Activated CD4-positive, alpha-beta T cell treated with anti-CD3 and anti-CD28 coated beads, Interleukin-2, Interleukin-4, amounts not matched to agents 100 ng/mL and 50 ng/mL, durations not matched to agents 16 hours and 8 hours (primary cell): ENCODE measurements at regions not wholly inside any gene's neighbourhood (a gene's known extent, or its start where the extent isn't known, plus 50 kb on each side); places are given as distances from the start of the nearest gene placed in this dataset.

Experiments used
- DNase-seq: peaks from one replicate; pipeline ENCODE4 v3.0.0-alpha.2; 2020; ENCODE audit warnings: low spot score

DNA sequence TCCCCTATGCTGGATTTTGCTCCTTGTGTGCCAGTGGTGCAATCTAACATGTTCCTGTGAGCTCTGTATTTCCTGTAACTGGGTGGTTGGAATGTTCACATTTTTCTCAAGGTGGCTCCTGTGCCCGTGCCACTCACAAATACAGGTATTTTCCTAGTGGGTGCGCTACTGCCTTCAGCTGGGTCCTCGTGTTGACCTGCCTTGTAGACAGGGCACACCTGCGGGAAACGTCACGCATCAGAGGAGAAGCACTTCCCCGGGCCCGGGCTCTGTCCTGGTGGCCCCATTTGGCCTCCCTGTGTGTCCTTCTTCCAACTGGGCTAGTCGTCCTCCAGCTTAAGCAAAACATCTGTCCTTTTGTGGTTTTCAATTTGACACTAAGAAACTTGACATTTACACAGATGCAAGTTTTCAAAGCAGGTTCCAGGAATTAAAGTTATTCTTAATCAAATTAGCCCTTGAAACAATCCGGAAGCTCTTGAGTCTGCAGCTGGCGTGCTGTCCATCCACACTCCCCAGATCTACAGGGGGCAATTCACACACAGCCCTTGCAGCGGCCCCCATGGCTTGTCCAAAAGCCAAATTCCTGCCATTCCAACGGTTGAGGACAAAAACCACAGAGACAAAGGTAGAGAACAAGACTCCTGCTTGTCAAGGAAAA is 275.1 kb downstream of the CDC5L start:
- no peak for DNase-seq

DNA sequence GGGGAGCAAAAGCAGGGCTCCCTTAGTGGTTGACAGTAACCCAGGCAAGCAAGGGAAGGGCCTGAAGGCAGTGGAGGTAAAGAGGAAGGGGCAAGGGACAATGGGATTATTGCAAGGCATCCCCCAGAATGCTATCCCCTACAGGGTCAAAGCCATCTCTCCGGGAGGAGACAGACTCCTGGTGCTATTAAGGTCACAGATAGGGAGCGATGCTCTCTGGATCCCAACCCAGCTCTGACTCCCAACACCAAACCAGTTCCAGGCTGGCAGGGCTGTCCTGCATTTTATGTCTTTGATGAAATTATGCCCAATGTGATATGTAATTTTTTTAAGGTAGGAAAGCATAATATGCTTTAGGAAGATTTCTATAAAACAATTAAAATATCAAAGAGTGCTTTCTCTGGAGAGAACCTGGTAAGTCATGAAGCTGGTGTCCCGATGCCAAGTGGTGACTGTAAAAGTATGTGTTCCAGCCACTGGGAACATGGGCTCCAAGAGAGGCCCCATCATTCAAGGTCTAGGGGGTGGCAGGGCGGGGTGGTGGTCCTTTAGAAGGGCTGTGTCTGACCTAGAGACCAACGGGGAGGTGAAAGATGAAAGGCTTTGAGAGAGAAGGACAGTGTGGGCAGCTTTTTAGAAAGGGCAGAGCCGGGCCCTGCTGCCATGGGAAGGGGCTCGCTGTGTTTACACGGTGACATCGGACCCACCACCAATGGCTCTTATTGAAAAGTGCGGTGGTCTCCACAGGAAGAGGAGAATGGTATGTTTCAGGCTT is 276.5 kb downstream of the CDC5L start:
- DNase-seq = no peak

DNA sequence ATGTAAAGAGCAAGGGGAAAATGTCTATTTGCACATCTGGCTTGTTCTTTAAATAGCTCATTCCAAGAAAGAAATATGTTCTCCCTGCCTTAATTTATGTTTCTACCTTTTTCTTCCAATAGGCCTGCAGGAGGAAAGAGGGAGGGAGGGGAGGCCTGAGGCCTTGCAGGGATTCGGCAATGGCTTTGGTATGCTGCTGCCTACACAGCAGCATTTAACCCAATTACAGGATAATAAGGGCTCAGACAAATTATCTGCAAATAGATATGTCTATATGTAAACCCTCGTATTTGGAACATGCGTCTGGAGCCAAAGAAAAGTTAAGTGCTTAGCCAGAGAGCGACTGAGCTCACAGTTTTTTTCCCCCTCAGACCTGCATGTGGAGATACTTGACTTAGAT is 277.2 kb downstream of the CDC5L start:
- DNase-seq = no peak

DNA sequence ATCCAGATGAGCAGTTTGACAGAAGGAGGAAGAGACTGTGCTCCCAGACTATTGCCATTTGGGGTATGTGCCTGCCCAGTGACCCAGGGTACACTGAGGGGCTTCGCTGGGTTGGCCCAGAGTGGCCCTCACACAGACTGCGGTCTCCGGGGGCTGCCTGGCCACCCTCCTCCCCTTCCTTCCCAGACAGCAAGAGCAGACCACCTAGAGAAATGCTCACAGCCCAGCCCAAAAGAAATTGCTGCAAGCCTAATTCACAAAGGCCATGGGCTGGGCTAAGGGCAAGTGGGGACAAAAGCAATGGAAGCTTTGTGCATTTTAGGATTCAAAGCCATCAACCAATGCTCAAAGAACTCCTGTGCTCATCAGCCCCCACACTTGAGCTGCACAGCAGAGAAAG is 277.6 kb downstream of the CDC5L start:
- no peak for DNase-seq

DNA sequence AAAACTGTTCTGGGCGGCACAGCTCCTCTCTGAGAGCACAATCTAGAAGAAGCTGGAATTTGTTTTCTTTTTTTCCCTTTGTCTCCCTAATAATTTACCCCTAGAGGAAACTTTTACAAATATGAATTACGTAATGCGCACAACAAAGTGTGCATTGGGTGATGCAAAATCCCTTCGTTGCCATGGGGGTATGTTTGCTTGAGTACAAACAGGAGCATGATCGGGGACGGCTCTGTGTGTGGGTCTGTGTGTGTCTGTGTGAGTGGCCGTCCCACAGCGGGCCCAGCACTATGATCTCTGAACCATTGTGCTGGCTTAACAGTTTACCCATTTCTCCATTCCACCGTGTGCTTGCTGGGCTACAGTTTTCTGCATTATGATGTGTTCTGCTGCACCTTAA is 278.2 kb downstream of the CDC5L start:
- DNase-seq = no peak

DNA sequence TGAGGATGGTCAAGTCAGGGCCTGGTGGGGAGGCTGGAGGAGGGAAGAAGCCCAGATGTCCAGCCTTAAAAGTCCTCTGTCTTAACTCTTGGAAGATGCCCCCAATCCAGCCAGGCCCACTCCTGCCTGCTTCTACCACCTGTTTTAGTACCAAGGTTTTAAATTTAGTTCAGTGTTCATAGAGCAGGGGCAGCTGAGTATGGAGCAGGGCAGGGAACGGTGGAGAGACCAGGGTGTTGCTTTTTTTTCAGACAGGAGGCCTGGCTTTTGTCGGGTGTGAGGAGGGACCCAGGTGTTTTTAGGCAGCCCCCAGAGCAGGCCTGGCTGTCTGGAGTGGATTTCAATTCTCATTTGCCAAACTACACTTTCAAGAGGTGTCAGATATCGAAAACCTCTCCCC is 278.8 kb downstream of the CDC5L start:
- no peak for DNase-seq

DNA sequence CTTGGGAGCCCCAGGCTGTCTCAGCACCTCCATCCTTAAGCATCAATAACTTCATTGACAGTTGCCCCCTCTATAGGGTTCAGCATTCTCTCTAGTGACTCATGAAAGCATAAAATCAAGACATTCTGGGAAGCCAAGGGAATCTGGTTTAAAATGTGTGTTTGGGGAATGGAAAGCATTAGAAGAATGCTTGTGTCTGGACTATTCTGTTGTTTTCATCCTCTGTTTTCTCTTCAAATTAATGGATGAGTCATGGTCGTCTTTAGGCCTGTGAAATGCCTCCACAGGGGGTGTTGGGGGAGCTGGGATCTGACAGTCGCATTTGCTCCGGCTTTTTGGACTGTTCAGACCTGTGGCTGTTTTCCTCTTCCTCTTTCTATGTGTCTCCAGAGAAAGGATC is 279.7 kb downstream of the CDC5L start:
- no peak for DNase-seq

DNA sequence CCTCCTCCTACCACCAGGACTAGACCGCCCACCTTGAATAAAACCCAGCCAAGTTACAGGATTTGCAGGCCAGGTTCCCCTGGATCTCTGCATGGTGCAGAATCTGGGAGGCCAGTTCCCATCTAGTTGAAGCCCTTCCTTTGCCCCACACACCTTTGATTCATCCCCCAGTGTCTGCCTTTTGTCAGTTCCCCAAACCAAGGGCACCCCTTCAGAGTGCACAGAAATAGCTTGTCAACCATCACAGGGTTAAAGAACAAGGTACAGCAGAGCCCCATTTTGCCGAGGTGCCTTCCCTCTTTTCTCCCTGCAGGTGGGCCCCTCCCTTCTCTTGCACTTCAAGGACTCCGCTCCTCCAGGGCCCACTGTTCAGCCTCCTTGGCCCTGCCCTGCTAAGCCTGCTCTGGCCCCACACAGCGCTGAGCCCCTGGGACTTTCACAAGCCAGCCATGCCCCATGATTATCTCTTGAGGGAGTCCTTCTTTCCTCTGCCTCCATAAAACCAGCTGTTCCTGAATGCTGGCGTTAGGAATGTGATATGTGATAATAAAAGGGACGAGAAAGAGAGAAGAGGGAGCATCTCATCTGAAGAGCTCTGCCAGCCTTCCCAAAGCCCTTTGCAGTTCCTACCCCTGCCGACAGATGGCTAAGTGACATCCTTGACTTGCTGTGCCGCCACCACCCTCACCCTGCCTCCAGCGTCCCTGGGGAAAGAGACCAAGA is 280.3 kb downstream of the CDC5L start:
- peak; percentile 20 for DNase-seq

DNA sequence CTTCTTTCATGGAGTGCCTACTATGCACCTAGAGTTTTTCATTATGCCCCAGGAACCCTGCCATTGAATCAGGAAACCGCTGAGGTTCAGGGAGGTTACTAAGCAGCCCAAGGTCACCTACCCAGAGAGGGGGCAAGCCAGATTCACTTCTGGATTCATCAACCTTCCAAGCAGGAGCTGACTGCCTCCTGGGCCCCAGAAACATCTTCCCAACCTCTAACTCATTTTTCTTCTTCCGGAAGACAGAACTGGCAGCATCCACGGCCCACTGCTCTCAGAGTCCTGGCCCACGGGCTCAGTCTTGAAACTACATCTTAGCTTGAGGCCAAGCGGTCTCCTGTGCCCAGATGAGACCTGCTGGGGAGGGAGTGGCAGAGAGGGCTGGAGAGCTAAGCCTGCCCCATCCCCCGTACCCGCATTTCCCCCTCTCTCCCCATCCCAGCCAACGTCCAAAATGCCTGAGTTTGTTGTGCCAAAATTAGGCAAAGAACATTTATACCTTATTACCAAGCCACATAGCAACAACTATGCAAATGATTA is 281.0 kb downstream of the CDC5L start:
- no peak for DNase-seq

DNA sequence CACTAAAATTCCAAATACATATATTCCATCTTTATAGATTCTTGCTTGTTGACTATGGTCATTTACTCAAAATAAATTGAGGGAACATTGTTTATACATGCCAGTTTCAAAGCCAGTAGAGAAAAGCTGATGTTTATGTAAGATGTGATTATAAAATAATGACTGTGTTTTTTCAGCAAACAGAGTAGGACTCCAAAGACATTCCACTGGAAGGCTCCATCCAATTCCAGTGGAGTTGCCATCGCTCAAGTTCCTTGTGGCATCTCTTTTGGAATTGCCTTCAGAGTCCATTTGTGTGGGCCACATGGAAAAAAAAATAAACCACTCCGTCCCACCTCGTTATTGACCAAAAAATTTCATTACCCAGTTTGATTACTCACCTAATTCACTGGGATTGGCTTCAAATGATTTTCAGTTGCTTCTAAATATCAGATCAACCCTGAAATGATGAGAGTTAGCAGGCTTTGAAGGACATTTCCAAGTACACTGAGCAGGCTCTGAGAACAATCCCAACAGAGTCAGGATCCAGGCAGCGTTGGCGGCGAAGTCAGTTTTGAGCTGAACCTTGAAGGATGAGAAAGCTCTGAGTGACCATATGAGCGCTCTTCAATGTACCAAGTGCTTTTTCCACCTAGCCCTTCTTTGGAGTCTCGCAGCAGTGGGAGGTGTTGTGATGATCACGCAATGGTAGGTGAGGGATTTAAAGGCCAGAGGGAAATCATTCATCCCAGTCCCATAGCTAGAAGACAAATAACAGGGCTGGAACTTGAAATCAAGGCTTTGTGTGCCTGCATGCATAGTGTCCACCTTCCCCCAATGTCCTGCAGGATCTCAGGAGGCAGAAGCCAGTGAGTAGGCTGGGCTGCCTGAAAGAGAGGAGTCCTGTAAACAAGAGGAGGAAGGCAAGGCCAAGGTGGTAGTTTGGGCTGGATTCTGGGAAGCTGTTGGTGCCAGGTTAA is 281.7 kb downstream of the CDC5L start:
- no peak for DNase-seq

DNA sequence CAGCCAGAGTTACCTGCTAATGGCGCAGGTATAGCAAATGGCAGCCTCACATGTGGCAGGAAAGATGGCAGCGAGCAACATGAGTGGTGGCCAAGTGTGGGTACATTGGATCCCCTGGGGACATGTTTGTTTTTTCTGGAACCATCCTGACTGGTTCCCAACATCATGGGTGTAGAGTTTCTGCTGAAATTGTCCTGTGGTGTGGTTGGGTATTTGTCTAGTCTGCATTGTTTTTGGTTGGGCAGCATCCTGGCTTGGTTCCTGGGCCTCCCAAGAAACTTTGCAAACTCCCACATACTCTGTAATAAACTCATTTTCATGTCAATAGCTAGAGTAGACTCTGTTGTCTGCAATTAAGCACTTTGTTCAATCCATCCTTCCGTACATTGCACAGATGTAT is 282.6 kb downstream of the CDC5L start:
- DNase-seq = no peak

DNA sequence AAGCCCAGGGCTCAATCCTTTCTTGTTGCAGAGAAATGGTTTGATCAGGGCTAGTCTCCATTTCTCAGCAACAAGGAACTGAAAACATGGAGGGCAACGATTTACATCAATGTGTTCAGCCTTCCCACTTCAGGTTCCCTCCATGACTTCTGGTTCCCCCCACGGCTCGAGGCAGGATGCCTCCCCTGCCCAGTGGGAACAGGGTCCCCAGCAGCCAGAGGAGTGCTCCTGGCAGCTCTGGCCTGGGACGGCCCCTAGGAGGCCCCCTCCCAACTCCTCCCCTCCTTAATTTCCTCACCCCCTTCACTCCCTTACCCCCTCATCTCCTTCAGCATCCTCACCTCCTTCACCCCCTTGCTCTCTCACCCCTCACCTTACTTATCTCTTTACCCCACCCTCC is 283.8 kb downstream of the CDC5L start:
- DNase-seq = no peak

DNA sequence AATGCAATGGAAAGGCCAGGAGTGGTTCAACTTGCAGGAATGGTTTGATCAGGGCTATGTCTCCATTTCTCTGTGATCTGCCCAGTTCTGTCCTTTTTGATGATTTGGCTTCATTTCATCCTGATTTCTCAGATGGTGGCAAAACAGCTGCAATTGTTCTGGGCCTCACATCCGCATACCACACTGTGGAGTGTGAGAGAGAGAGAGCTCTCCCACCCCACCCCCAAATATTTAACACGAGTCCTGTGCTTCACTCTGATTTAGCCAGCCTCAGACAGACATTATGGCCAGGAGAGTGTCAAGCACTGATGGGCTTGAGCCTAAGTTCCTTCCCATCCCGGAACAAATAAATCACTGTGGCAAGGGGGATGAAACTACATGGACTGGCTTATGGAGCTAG is 284.6 kb downstream of the CDC5L start:
- no peak for DNase-seq

DNA sequence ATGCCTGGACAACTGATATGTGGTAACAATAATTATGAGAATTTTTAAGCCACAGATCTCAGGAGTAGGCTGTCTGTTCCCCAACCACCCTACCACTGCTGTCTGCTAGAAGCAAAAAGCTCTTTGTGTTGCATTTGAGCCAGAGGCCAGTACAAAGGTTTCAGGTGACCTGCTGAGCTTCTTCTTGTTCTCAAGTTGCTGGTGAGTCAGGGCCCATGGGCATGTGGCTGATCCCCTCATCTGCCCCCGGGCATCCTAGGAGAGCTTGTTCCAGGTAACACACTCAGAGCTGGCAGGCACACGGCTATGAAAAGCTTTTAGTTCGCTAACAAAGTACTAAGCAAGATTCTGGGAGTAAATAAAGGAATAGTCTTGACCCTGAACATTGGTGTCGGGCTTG is 285.3 kb downstream of the CDC5L start:
- no peak for DNase-seq

DNA sequence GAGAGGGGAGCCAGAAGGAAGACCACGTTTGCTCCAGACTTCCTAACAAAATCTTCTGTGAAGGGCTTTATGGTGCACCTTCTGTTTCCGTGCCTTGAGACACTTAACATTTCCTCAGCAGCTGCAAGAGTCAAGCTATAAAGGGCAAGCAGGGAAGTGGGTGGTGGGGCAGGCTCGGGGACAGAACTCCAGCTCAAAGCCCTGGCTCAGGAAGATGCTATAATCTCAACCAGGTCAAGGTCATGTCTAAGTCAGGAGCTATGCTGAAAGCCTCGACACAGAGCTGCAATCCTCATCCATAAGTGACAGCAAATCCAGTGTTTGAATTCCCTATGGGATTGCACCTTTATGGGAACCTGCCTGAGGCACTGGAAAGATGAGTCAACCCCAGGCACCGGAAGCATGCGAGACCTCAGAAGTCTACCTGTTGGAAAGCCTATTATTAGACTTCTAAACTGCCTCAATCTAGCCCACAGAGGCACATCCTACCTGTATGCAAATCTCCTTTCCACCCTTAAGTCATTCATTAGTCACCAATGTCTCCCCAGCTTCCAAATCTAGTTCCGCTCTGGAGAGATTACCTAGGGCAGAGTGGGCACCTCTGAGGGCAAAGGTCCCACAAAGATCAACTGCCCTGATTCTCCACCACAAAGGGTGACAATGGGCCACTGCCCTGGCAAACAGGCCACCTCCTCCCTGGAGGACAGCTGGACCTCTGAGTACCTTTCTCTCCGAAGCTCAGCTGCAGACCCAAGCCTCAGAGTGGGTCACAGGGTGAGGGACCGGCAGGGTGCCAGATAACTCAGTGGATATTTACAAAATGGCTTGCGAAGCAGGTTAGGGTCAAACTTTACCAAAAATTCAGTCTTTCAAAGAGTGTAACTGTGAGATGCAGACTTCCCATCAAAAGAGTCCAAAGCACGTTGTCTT is 287.0 kb downstream of the CDC5L start:
- DNase-seq = no peak

DNA sequence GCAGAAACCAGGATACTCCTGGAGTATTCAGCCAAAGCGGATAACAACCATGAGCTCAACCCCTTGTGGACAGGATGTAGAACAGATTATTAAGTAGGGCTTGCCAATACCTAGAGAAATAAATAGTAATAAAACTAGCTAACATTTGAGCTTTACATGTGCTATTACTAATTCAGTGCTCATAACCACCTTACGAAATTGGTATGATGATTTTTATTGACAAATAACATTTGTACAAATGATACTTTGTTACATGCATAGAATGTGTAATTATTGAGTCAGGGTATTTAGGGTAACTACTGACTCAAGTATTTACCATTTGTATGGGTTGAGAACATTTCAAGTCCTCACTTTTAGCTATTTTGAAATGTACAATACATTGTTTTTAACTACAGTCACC is 287.9 kb downstream of the CDC5L start:
- DNase-seq = no peak

DNA sequence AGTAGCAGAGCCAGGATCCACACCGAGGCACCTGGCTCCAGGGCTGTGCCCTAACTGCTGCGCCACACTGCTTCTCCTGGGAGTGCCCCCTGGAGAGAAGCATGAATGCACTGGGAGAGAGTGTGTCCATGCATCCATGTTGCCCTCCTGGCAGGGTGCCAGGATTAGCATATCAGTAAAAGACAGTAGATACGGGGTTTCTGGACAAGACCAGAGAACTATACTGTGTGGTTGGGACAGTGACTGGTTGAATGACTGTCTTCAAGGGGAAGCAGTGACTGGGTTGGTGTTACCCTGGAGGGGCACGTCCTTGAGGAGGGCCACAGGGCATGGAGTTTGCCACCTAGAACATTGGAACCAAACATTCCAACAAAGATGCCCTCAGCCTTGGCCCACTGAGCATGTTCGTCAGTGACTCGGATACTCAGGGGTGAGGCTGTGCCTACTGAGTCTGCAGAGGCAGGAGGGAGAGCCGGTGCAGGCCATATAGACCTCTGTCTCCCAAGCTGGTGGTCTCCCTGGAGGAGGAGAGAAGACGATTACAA is 288.8 kb downstream of the CDC5L start:
- DNase-seq = no peak

DNA sequence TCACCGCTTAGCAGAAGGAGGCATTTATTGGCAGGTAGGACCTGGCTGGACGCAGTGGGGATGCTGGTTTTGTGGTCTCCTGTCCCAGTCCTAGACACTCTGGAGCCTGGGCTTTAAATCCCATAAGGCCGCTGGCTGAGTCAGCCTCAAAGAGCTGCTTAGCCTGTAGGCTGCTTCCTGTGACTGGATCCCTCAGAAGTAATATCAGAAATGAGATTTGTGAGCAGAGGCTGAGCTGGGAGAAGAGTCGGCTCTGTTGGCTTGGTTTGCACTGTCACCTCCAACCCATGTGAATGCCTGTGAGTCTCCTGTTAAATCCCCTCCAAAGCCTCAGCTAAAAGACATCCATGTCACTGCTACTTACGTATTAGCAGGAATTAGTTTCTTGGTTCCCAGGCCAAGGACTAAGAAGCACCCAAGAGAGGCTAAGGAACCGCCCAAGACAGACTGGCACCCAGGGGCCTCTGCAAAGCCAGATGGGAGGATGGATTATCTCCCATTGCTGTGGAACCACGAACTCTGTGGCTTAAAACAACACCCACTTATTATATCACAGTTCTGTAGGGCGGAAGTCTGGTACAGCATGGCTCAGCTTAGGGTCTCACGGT is 289.4 kb downstream of the CDC5L start:
- no peak for DNase-seq

DNA sequence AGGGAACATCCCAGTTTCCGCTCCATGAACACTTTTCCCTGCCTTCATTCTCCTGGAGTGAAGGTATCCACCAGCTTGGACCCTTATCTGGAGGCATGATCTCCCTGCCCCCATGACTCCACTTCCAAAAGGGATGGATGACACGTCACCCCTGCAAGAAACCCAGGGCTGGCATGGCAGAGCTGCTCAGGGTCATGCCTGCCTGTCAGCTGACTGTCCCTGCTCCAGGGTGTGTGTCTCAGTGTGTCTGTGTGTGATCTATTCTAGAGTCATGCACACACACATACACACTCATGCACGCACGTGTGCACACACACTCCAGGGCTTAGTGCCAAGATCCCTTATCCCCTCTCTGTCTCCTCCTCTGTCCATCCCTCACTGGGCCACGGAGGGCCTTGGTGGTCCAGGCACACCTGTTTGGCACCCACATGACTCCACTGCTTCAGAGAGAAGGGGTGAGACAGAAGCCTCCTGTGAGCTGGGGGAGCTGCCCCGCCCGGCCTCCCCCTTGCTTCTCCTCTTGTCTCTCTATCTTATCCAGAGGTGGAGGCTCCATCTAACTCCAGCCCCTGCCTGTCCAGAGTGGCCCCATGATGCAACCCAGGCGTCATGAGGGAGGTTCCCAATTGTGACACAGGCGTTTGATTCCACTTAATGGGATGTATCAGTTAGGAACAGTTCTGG is 290.9 kb downstream of the CDC5L start:
- no peak for DNase-seq
